ENCODE measurements at regions not wholly inside any gene's neighbourhood (a gene's known extent, or its start where the extent isn't known, plus 50 kb on each side); places are given as distances from the start of the nearest gene placed in this dataset.

- Histone ChIP-seq H3K27ac (ENCODE audit: extremely low read depth, low read depth, low read length) (no peak overlapping the region), H3K4me1 (ENCODE audit: control insufficient read depth, insufficient read depth, low read length) (no peaks in the 10 kb centered on the region), H3K36me3 (ENCODE audit: control insufficient read depth in 2 of 2, insufficient read depth in 1 of 2, low read length in 2 of 2) (no peaks in the 10 kb centered on the region), H3K4me3 (ENCODE audit: low read depth, low read length) (no peak overlapping the region), H3K9me3 (ENCODE audit: control insufficient read depth, insufficient read depth, low read depth, low read length) (no peaks in the 10 kb centered on the region)
- POLR2A ChIA-PET = no interaction called here
- CTCF ChIA-PET = interaction anchor here (0.7 kb wide), 1 partner anchor 23 kb away, joined by 4 read pairs; no protein-coding TSS in a partner anchor
- TF ChIP-seq SETDB1 (IDR thresholded peaks at IDR 0.05; ENCODE audit: insufficient read length, low read length) = no peak
Observed at GRCh38 chr2:18349421-18349820, 211.0 kb downstream of the RDH14 start.

GRCh38 chr2:18346874-18347273 is 213.6 kb downstream of the RDH14 start:
- no peak for TF ChIP-seq ZNF157 (tag by site-specific recombination; IDR thresholded peaks at IDR 0.05)
- no peak for TF ChIP-seq ZNF610 (tag by site-specific recombination; IDR thresholded peaks at IDR 0.05; ENCODE audit: borderline replicate concordance)
- no peak for TF ChIP-seq ZNF513 (tag by site-specific recombination; IDR thresholded peaks at IDR 0.05)
- no peak for TF ChIP-seq ZNF585B (tag by site-specific recombination; IDR thresholded peaks at IDR 0.05)
- H3K9me3 ChIP-seq (ENCODE audit: control insufficient read depth, insufficient read depth, low read depth, low read length) = no peaks in the 10 kb centered on the region
- ChIA-PET CTCF (no interaction called here), POLR2A (interaction anchor here (0.5 kb wide), 1 partner anchor 1319 kb away, joined by 5 read pairs; no protein-coding TSS in a partner anchor)
- H3K27ac ChIP-seq (ENCODE audit: extremely low read depth, low read depth, low read length) = no peak overlapping the region
- no peaks in the 10 kb centered on the region for H3K36me3 ChIP-seq (ENCODE audit: control insufficient read depth in 2 of 2, insufficient read depth in 1 of 2, low read length in 2 of 2)
- H3K4me3 ChIP-seq (ENCODE audit: low read depth, low read length) = no peak overlapping the region
- no peaks in the 10 kb centered on the region for H3K4me1 ChIP-seq (ENCODE audit: control insufficient read depth, insufficient read depth, low read length)

- Histone ChIP-seq H3K4me3 (ENCODE audit: low read depth, low read length) (no peak overlapping the region), H3K9me3 (ENCODE audit: control insufficient read depth, insufficient read depth, low read depth, low read length) (no peaks in the 10 kb centered on the region), H3K4me1 (ENCODE audit: control insufficient read depth, insufficient read depth, low read length) (no peaks in the 10 kb centered on the region), H3K36me3 (ENCODE audit: control insufficient read depth in 2 of 2, insufficient read depth in 1 of 2, low read length in 2 of 2) (no peaks in the 10 kb centered on the region), H3K27ac (ENCODE audit: extremely low read depth, low read depth, low read length) (no peak overlapping the region)
- TF ChIP-seq ZNF19 (tag by site-specific recombination; IDR thresholded peaks at IDR 0.05; ENCODE audit: low read depth) (no peak), WT1 (tag by site-specific recombination; IDR thresholded peaks at IDR 0.05) (no peak), ZNF623 (tag by site-specific recombination; IDR thresholded peaks at IDR 0.05) (no peak), ZNF624 (tag by site-specific recombination; IDR thresholded peaks at IDR 0.05) (no peak), ZNF302 (tag by site-specific recombination; IDR thresholded peaks at IDR 0.05; ENCODE audit: low read depth) (no peak), ZNF112 (tag by site-specific recombination; IDR thresholded peaks at IDR 0.05) (no peak), ZNF140 (tag by site-specific recombination; IDR thresholded peaks at IDR 0.05) (no peak), ZNF768 (tag by site-specific recombination; IDR thresholded peaks at IDR 0.05) (no peak), ZNF292 (tag by site-specific recombination; IDR thresholded peaks at IDR 0.05; ENCODE audit: borderline replicate concordance, low read depth) (no peak), OVOL3 (tag by site-specific recombination; IDR thresholded peaks at IDR 0.05) (no peak), ZNF792 (tag by site-specific recombination; IDR thresholded peaks at IDR 0.05) (no peak), ZNF157 (tag by site-specific recombination; IDR thresholded peaks at IDR 0.05) (no peak), SP2 (tag by site-specific recombination; IDR thresholded peaks at IDR 0.05) (no peak), ZSCAN23 (tag by site-specific recombination; IDR thresholded peaks at IDR 0.05) (no peak), ZNF311 (tag by site-specific recombination; IDR thresholded peaks at IDR 0.05; ENCODE audit: borderline replicate concordance) (no peak), ZFHX2 (tag by site-specific recombination; conservative IDR thresholded peaks at IDR 0.05) (no peak), PRDM6 (tag by site-specific recombination; IDR thresholded peaks at IDR 0.05) (no peak)
- ChIA-PET POLR2A (no interaction called here), CTCF (no interaction called here)
Observed at GRCh38 chr2:18346344-18346743, 214.1 kb downstream of the RDH14 start.

Data from HEK293 (cell line).